Stimulated activated CD4-positive, alpha-beta T cell treated with anti-CD3 and anti-CD28 coated beads, Interleukin-15, amount 100 ng/mL, for 24 hours (primary cell): ENCODE measurements at regions not wholly inside any gene's neighbourhood (a gene's known extent, or its start where the extent isn't known, plus 50 kb on each side); places are given as distances from the start of the nearest gene placed in this dataset.
"Not testable (repeated sequence)": the region's sequence is repeated elsewhere in the genome, so short reads cannot be mapped to it uniquely, and the experiment has no call there.

Experiments
- DNase-seq: peaks from one replicate; pipeline ENCODE4 v3.0.0-alpha.2; 2020

- no peak for DNase-seq
Observed at GRCh38 chr1:222232842-222233241, 315.1 kb downstream of the HHIPL2 start.

- DNase-seq = no peak
Observed at GRCh38 chr1:222229672-222230312, 318.1 kb downstream of the HHIPL2 start.

- no peak for DNase-seq
Observed at GRCh38 chr1:222225316-222225691, 322.6 kb downstream of the HHIPL2 start.

DNA sequence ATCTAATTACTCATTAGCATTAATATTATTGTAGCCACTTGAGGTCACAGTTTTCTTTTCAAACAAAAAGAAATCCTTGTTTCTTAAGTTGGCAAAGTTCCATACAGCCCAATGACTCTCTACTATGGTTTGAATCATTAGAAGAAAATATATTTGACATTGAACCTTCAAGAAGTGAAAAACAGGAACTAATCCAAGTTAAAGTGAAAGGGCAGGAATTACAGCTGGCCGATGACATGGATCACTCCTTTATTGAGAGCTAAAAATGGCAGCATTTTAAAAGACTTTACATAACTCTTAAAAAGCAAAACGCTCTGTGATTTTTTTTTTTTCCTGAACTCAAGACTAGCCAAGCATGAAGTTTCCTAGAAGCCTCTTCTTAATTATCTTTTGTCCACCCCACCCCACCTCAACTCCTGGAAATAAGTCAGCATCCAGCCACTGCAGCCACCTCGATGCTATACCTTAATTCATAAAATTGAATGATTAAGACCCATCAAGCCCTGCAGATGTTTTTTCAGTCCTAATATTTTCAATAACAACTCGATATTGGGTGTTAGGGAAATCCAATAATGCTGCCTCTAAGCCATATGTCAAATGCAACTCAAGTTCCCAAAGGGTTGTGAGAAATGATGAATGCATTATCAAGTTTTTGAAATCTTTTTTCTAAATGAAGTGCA lies 323.1 kb downstream of the HHIPL2 start:
- no peak for DNase-seq

DNA sequence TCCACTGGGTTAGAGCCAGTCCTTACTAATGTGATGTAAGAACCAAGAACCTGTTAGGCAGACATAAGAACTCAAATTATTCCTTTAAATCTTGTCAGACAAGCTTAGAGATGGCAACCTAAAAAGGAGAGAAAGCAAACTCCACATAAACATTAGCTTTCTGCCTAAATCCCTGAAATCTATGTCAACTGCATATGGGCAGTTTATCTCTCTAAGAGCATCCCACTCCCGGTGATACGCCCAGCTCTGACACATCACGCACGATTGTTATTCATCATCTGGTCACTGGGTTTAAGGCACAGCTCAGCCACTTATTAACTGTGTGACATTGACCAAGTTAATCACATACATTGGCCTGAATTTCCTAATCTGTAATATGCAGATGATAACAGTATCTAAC lies 323.7 kb downstream of the HHIPL2 start:
- DNase-seq = no peak

- DNase-seq = no peak
Observed at GRCh38 chr1:222223010-222223409, 324.9 kb downstream of the HHIPL2 start.

DNA sequence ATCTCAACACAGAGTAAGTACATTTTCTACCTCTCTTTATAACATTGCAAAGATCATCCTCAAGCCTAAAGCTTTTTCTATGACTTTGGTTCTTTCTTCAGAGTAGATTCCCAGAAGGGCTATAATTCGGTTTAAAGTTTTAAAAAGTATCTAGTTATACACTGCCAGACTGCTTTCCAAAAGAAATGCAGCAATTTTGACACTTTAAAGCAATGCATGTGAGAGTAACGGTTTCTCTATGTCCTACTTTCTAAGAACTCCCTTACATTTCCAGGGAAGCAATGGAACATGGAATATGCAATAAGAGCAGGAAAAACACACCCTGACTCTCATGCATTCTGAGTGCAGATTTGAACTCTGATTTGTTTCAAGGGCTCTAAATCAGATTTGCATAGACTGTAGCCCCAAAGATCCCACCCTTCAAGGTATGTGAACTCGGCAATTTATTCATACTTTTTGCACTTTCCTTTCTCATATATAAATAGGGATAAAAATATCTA lies 331.6 kb downstream of the HHIPL2 start:
- DNase-seq = no peak

GRCh38 chr1:222210776-222211175 lies 337.1 kb downstream of the HHIPL2 start:
- DNase-seq = no peak

GRCh38 chr1:222204475-222204874 lies 343.4 kb downstream of the HHIPL2 start:
- no peak for DNase-seq

GRCh38 chr1:222202831-222203230 lies 345.1 kb downstream of the HHIPL2 start:
- no peak for DNase-seq

GRCh38 chr1:222196736-222197135 lies 351.2 kb downstream of the HHIPL2 start:
- DNase-seq = no peak

DNA sequence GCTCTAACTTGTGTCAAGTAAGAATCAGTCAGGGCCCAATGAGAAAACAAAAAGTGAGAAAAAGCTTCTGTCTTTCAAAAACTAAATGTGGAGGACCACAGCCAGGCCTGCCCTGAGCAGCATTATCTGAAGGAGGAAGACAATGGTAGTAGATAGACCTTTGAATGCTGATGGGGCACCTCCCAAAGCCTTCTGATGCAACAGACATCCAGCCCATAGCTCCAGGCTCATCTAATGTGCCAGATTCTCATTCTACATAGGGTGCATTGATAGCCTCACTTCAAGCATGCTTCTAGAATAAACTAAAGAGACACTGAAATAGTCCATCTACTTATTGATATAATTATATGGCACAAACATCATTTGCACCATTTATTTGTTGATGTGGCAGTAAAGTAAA lies 351.6 kb downstream of the HHIPL2 start:
- no peak for DNase-seq

- DNase-seq = no peak
Observed at GRCh38 chr1:222195857-222196256, 352.0 kb downstream of the HHIPL2 start.

GRCh38 chr1:222189218-222189617 lies 358.7 kb downstream of the HHIPL2 start:
- DNase-seq = no peak

DNA sequence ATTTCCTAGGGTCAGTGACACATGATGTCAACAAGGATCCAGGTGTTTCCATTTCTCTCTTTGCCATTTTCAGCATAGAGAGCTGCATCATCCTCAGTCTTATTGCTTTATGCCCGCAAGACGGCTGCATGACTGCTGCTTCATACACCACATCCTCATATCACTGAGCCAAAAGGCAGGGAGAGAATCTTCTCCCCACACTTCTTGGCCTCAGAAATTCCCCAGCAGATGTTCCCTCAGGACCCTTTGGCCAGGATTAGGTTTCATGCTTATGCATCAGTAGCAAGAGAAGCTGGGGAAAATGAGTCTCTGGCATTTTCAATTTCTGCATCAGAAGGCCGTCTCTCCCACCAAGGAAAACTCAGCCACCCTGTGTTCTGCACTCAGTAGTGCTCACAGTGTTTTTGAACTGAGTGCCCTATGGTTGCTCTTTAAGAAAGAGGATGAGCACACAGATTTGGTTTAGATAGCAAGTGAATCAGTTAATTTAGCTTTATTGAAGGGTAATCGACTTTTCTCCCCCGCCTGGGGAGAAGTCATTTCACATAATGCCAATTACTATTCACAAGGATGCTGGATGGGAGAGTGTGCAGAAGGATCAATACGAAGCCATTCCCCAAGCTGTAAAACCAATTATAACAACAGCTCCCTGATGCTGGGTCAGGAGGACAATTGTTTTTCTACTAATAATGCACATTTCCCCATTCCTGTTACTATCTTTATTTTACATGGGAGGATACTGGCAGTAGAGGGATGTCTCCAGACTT lies 360.2 kb downstream of the HHIPL2 start:
- no peak for DNase-seq

- DNase-seq = no peak
Observed at GRCh38 chr1:222182641-222183040, 365.3 kb downstream of the HHIPL2 start.

DNA sequence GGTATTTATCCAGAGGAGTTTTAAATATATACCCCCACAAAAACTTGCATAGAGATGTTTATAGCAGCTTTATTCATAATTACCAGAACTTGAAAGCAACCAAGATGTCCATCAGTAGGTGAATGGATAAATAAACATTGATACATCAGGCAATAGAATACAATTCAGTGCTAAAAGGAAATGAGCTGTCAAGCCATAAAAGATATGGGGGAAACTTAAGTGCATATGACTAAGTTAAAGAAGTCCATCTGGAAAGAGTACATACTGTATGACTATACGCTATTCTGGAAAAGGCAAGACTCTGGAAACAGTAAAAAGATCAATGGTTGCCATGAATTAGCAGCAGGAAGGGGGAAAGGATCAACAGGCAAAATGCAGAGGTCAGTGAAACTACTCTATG lies 366.7 kb downstream of the HHIPL2 start:
- DNase-seq = no peak

DNA sequence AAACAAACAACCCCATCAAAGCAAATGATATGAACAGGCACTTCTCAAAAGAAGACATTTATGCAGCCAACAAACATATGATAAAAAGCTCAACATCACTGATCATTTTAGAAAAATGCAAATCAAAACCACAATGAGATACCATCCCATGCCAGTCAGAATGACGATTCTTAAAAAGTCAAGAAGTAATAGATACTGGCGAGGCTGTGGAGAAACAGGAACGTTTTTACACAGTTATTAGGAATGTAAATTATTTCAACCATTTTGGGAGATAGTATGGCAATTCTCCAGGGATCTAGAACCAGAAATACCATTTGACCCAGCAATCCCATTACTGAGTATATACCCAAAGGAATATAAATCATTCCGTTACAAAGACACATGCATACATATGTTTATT lies 370.4 kb downstream of the HHIPL2 start:
- DNase-seq = not testable (repeated sequence)

- no peak for DNase-seq
Observed at GRCh38 chr1:222171005-222171404, 376.9 kb downstream of the HHIPL2 start.

DNA sequence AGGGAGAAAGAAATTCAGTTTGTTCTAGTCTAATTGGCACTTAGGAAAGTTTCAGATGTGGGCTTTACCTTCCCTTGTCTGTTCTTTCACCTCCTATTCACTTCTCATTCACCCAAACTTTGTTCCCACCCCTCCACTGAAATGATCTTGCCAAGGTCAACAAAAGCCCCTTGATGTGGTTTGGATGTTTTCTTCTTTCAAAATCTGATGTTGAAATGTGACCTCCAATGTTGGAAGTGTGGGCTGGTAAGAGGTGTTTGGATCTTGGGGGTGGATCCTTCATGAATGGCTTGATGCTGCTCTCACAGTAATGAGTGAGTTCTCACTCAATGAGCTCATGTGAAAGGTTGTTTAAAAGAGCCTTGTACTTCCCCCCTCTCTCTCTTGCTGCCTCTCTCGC lies 379.3 kb downstream of the HHIPL2 start:
- DNase-seq = no peak

DNA sequence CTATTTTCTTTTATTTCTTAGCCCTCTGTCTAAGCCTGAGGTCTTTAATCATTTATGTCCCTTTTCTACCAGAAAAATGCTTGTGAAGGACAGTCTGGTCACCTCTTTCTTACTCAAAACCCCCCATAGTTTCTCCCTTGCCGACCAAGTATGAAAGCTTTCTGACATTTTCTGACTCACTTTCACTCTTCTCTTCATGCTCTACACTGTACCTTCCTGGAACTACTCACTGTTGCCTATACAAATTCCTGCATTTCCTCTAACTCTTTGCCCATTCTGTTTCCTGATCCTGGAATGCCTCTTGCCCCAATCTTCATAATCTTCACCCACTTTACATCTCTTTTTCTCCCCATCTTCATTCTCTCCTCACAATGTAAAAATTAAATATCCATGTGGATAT lies 380.0 kb downstream of the HHIPL2 start:
- DNase-seq = no peak

DNA sequence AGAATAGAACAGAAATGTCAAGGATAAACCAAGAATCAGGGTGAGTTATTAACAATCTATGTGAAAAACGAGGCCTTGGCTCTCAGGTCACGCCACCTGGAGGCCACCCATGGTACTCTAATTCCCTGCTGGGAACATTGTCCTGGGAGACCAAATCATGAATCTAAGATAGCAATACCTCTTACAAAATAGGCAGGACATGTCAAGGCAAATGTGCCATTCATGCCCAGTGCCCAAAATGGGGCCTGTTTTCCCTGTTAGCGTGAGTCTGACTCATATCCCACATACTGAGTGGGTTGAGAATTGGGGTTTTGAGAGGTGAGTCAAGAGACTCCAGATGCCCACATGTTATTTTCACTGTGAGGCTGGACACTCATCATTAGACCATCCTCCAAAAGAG lies 380.8 kb downstream of the HHIPL2 start:
- DNase-seq = peak; percentile 27

DNA sequence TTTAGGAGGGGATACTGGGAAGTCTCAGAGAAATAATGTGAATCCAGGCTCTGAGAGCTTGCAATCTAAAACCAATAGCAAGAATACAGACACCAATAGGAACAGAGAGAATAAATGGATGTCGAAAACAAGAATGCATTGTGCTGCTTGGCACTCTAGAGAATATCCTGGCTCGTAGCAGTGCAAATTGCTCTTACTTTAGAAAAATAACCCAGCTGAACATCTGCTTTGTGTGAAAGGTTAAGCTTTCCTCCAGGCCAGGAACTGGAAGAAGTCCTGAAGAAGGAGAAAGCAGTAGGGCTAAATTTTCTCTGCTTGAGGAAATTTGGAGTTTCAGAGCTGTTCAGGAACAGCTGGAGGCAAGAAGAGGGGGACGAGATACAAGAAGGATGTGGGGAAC lies 382.3 kb downstream of the HHIPL2 start:
- DNase-seq = no peak

DNA sequence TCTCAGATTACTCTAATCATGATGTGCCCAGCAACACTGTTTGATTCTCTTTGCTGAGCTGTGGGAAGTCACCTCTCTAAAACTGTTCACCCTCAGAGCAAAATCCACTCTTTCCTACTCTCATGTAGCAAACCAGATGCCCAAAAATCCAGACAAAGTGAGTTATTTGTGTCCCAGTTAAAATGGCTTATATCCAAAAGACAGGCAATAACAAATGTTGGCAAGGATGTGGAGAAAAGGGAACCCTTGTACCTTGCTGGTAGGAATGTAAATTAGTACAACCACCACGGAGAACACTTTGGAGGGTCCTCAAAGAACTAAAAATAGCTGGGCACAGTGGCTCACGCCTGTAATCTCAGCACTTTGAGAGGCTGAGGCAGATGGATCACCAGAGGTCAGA lies 384.0 kb downstream of the HHIPL2 start:
- no peak for DNase-seq
